GM21515 (cell line): ENCODE measurements at regions not wholly inside any gene's neighbourhood (a gene's known extent, or its start where the extent isn't known, plus 50 kb on each side); places are given as distances from the start of the nearest gene placed in this dataset.
"Not testable (repeated sequence)": the region's sequence is repeated elsewhere in the genome, so short reads cannot be mapped to it uniquely, and the experiment has no call there.

Experiments
- ATAC-seq: cut with Tn5 transposase; IDR thresholded peaks from one replicate; pipeline ENCODE4 v1.9.1; 2021; ENCODE audit not compliant: unreplicated experiment

- ATAC-seq = no peak
These were observed 548.8 kb upstream of the IZUMO3 start for GRCh38 chr9:25094518-25094917.

GRCh38 chr9:25078202-25078601 is 532.5 kb upstream of the IZUMO3 start:
- ATAC-seq = no peak

GRCh38 chr9:25048098-25048724 is 502.5 kb upstream of the IZUMO3 start:
- no peak for ATAC-seq

- ATAC-seq = not testable (repeated sequence)
These were observed 499.8 kb upstream of the IZUMO3 start for GRCh38 chr9:25045469-25045868.

GRCh38 chr9:25029743-25030142 is 484.0 kb upstream of the IZUMO3 start:
- ATAC-seq = no peak

- no peak for ATAC-seq
These were observed 480.0 kb upstream of the IZUMO3 start for GRCh38 chr9:25025686-25026085.

- no peak for ATAC-seq
These were observed 479.5 kb upstream of the IZUMO3 start for GRCh38 chr9:25025156-25025555.

GRCh38 chr9:25017779-25018178 is 472.1 kb upstream of the IZUMO3 start:
- no peak for ATAC-seq

GRCh38 chr9:25010027-25010662 is 464.4 kb upstream of the IZUMO3 start:
- no peak for ATAC-seq

- no peak for ATAC-seq
These were observed 458.0 kb upstream of the IZUMO3 start for GRCh38 chr9:25003686-25004085.

- ATAC-seq = no peak
These were observed 440.6 kb upstream of the IZUMO3 start for GRCh38 chr9:24986331-24986730.

GRCh38 chr9:24970780-24971179 is 425.1 kb upstream of the IZUMO3 start:
- ATAC-seq = not testable (repeated sequence)

GRCh38 chr9:24961762-24962161 is 416.1 kb upstream of the IZUMO3 start:
- ATAC-seq = no peak

- no peak for ATAC-seq
These were observed 407.4 kb upstream of the IZUMO3 start for GRCh38 chr9:24953070-24953469.

- no peak for ATAC-seq
These were observed 393.6 kb upstream of the IZUMO3 start for GRCh38 chr9:24939109-24939850.

GRCh38 chr9:24936117-24936516 is 390.4 kb upstream of the IZUMO3 start:
- ATAC-seq = no peak

GRCh38 chr9:24932785-24933184 is 387.1 kb upstream of the IZUMO3 start:
- ATAC-seq = peak; percentile 87

- ATAC-seq = no peak
These were observed 386.2 kb upstream of the IZUMO3 start for GRCh38 chr9:24931894-24932293.

- no peak for ATAC-seq
These were observed 367.1 kb upstream of the IZUMO3 start for GRCh38 chr9:24912767-24913166.

GRCh38 chr9:24901319-24901718 is 355.6 kb upstream of the IZUMO3 start:
- no peak for ATAC-seq

GRCh38 chr9:24900179-24900578 is 354.5 kb upstream of the IZUMO3 start:
- ATAC-seq = no peak

- no peak for ATAC-seq
These were observed 353.8 kb upstream of the IZUMO3 start for GRCh38 chr9:24899463-24899862.
